ENCODE measurements at regions not wholly inside any gene's neighbourhood (a gene's known extent, or its start where the extent isn't known, plus 50 kb on each side); places are given as distances from the start of the nearest gene placed in this dataset.

DNA sequence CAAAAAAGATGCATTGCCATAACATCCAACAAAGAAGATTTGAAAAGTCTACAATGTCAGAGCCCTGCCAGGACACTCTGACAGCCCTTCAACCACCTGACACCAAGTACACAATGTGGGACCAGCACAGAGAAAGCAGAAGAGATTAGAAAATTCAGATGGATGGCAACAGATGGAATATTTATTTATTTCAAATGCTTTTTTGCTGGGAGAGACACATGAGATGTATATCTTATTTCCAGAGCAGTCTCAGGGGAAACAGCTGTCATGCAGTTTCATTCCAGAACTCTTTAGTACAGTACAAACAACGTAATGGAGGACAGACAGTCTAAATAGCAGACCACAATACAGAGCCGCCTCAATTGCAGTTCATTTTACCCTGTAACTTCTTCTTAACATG is 110.1 kb downstream of the MAIP1 start:
- Histone ChIP-seq H3K4me1 (ENCODE audit: insufficient read depth) (peaks cover 4% of the 10 kb centered on the region), H3K27me3 (no peaks in the 10 kb centered on the region), H3K9me3 (no peaks in the 10 kb centered on the region), H3K36me3 (no peaks in the 10 kb centered on the region), H3K4me3 (no peak overlapping the region), H3K27ac (no peak overlapping the region)
- no peak for DNase-seq
- TF ChIP-seq, protein P1, sequence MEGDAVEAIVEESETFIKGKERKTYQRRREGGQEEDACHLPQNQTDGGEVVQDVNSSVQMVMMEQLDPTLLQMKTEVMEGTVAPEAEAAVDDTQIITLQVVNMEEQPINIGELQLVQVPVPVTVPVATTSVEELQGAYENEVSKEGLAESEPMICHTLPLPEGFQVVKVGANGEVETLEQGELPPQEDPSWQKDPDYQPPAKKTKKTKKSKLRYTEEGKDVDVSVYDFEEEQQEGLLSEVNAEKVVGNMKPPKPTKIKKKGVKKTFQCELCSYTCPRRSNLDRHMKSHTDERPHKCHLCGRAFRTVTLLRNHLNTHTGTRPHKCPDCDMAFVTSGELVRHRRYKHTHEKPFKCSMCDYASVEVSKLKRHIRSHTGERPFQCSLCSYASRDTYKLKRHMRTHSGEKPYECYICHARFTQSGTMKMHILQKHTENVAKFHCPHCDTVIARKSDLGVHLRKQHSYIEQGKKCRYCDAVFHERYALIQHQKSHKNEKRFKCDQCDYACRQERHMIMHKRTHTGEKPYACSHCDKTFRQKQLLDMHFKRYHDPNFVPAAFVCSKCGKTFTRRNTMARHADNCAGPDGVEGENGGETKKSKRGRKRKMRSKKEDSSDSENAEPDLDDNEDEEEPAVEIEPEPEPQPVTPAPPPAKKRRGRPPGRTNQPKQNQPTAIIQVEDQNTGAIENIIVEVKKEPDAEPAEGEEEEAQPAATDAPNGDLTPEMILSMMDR (IDR thresholded peaks at IDR 0.05): no peak
- TF ChIP-seq EP300 (IDR thresholded peaks at IDR 0.05): no peak
- TF ChIP-seq POLR2A (IDR thresholded peaks at IDR 0.05): no peak
- 61 to 66% (median 64%) methylated on average over 2 of the region's 2 CpGs for WGBS, 3 donors
- intact Hi-C loops (cut with DNase I): no loop called here

DNA sequence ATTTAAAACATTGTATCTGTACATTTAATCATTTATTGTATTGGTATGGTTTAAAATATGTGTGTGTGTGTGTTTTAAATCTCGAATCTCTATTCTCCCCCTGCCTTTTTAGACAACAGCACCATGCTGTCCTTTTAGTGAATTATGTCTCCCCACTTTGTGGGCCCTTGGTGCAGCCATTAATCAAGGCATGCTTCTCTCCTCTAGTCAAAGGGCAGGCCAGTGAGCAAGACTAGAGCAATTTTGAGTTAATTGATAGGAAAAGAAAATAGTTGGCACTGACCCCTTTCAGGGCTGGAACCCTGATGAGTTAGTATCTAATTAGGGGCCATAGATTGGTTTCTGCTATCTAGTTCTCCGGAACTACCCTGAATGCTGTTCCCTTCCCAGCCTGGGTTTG is 111.0 kb downstream of the MAIP1 start:
- Histone ChIP-seq H3K27ac (no peak overlapping the region), H3K4me1 (ENCODE audit: insufficient read depth) (peaks cover 4% of the 10 kb centered on the region), H3K9me3 (no peaks in the 10 kb centered on the region), H3K36me3 (no peaks in the 10 kb centered on the region), H3K4me3 (no peak overlapping the region), H3K27me3 (no peaks in the 10 kb centered on the region)
- WGBS, 3 donors: 67 to 68% (median 68%) methylated on average over 2 of the region's 2 CpGs
- TF ChIP-seq, protein P1 (IDR thresholded peaks at IDR 0.05): no peak
- TF ChIP-seq POLR2A (IDR thresholded peaks at IDR 0.05): no peak
- no peak for DNase-seq
- intact Hi-C loops (cut with DNase I): no loop called here

DNA sequence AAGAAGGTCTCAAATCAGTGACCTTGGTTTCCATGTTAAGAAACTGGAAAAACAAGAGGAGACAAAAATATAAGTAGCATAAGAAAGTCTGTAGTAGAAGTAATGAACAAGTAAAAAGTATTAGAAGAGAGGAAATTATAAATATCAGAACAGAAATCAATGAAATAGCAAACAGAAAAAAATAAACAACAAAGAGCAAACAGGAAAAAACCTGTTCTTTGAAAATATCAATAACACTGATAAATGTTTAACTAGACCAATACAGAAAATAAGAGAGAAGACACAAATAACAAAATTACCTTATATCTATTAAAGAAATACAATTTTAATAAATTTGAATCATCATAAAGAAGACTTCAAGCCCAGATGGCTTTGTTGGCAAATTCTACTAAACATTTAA is 113.3 kb downstream of the MAIP1 start:
- H3K36me3 ChIP-seq: no peaks in the 10 kb centered on the region
- no peak for DNase-seq
- no peak overlapping the region for H3K4me3 ChIP-seq
- no peaks in the 10 kb centered on the region for H3K9me3 ChIP-seq
- H3K4me1 ChIP-seq (ENCODE audit: insufficient read depth): no peaks in the 10 kb centered on the region
- TF ChIP-seq, protein P1 (IDR thresholded peaks at IDR 0.05): no peak
- TF ChIP-seq EP300 (IDR thresholded peaks at IDR 0.05): no peak
- TF ChIP-seq POLR2A (IDR thresholded peaks at IDR 0.05): no peak
- H3K27me3 ChIP-seq: no peaks in the 10 kb centered on the region
- no peak overlapping the region for H3K27ac ChIP-seq
- intact Hi-C loops (cut with DNase I): no loop called here

DNA sequence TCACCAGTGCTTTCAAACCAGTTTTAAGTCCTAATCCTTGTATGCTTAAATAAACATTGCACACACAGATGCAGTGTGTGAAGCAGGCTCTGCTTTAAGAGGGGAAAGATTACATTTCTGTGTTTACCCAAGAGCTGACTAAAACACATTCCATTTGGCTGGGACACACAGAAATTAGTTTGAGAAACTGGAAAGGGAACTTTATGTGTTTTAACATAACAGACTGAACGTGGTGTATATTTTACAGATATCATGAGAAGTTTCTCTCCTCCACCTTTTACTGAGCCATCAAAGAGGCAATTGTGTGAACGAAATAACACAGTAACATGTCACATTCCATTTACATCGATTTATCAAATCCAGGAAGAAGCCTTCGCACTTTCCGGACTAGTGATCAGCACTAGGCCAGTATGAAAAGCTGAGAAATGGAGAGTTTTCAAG is 121.8 kb downstream of the MAIP1 start:
- Histone ChIP-seq H3K9me3 (no peaks in the 10 kb centered on the region), H3K27me3 (no peaks in the 10 kb centered on the region), H3K4me1 (ENCODE audit: insufficient read depth) (peaks cover 2% of the 10 kb centered on the region), H3K36me3 (no peaks in the 10 kb centered on the region), H3K27ac (no peak overlapping the region), H3K4me3 (no peak overlapping the region)
- no peak for TF ChIP-seq EP300 (IDR thresholded peaks at IDR 0.05)
- no peak for TF ChIP-seq POLR2A (IDR thresholded peaks at IDR 0.05)
- TF ChIP-seq, protein P1 (IDR thresholded peaks at IDR 0.05): no peak
- DNase-seq: no peak
- WGBS, 3 donors: 11 to 25% (median 17%) methylated on average over 5 of the region's 5 CpGs
- intact Hi-C loops (cut with DNase I): no loop called here

DNA sequence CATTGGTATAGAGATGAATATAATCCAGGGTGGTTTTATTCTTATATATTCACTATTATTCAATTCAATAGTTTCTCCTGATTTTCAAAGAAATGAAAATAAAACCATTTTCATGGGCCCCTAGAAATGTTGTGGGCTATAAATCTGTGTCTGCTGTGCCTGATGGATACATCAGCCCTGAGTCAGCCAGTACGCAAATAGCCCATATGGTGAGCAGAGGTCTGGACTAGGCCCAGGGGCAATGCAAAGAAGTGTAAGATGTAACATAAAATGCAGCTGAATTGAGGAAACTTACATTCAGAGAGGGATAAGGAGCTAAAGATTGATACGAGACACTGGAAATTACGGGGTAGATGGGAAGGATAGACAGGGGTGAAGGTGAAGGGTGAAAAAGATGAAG is 122.5 kb downstream of the MAIP1 start:
- WGBS, 3 donors: 95 to 99% (median 96%) methylated on average over 3 of the region's 3 CpGs
- H3K4me3 ChIP-seq: no peak overlapping the region
- no peak overlapping the region for H3K27ac ChIP-seq
- H3K27me3 ChIP-seq: no peaks in the 10 kb centered on the region
- TF ChIP-seq POLR2A (IDR thresholded peaks at IDR 0.05) (no peak), EP300 (IDR thresholded peaks at IDR 0.05) (no peak)
- TF ChIP-seq, protein P1 (IDR thresholded peaks at IDR 0.05): no peak
- peaks cover 2% of the 10 kb centered on the region for H3K4me1 ChIP-seq (ENCODE audit: insufficient read depth)
- no peaks in the 10 kb centered on the region for H3K36me3 ChIP-seq
- DNase-seq: no peak
- H3K9me3 ChIP-seq: no peaks in the 10 kb centered on the region
- intact Hi-C loops (cut with DNase I): no loop called here
